ENCODE measurements at regions not wholly inside any gene's neighbourhood (a gene's known extent, or its start where the extent isn't known, plus 50 kb on each side); places are given as distances from the start of the nearest gene placed in this dataset.

GRCh38 chr11:115710980-115711379 lies 206.8 kb upstream of the CADM1 start:
- TF ChIP-seq CTCF (IDR thresholded peaks at IDR 0.05; ENCODE audit: poor library complexity, severe bottlenecking) (no peak), REST (IDR thresholded peaks at IDR 0.05; ENCODE audit: borderline replicate concordance) (no peak), MXI1 (conservative IDR thresholded peaks at IDR 0.05; ENCODE audit: poor library complexity, severe bottlenecking) (no peak), TAF1 (IDR thresholded peaks at IDR 0.05; ENCODE audit: low read depth) (no peak), EZH2 (IDR thresholded peaks at IDR 0.05; ENCODE audit: borderline replicate concordance, insufficient read depth, low read length, poor library complexity, severe bottlenecking) (no peak), EP300 (conservative IDR thresholded peaks at IDR 0.05; ENCODE audit: poor library complexity, severe bottlenecking) (no peak), RAD21 (conservative IDR thresholded peaks at IDR 0.05) (no peak), POLR2AphosphoS5 (IDR thresholded peaks at IDR 0.05) (no peak), SMC3 (conservative IDR thresholded peaks at IDR 0.05; ENCODE audit: poor library complexity) (no peak)

Measured in neural cell (in vitro differentiated cells).